Pulmonary artery endothelial cell (primary cell): ENCODE measurements at regions not wholly inside any gene's neighbourhood (a gene's known extent, or its start where the extent isn't known, plus 50 kb on each side); places are given as distances from the start of the nearest gene placed in this dataset.

Experiments used
- DNase-seq: peaks from one replicate; pipeline ENCODE4 v3.0.0-alpha.2; 2011; ENCODE audit warnings: low read depth, low spot score

DNA sequence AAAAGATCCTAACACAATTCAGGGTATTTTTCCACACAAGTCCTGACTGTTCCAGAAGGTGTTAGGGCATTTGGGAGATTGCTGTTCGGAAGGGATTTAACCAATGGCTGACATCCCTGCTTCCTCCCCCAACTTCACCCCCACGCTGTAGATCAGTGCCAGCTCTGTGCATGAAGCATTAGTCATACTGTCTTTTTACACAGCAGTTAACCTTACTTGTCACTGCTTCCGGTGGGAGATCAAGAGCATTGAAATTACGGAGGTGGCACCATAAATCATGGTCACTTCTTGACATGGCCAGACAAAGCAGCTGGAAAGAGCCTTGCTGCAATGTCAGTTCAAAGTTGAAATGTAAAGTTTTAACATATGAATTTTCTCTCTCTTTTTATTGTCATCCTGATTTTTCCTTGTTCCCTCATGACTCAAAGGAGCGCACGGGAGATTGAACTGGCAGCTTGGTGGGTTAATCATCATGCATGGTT lies 70.2 kb downstream of the HRH4 start:
- peak; percentile 4 for DNase-seq

DNA sequence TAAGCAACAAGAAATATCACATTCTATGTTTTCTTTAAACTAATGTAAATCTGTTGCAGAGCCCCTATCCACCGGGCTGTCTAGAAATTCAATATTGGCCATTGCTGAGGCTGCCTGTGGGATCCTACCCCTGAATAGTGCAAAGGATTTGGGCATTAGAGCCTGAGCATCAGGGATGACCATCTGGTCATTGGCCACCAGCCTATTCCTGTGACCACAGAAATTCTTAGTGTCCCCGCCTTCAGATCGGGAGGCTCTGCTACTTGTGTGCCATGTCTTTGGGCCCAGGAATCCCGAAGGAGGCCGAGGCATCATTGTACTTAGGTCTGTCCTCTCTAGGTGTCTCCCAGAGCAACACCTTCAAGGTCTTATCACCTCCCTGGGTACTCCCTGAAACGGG lies 73.8 kb downstream of the HRH4 start:
- no peak for DNase-seq

DNA sequence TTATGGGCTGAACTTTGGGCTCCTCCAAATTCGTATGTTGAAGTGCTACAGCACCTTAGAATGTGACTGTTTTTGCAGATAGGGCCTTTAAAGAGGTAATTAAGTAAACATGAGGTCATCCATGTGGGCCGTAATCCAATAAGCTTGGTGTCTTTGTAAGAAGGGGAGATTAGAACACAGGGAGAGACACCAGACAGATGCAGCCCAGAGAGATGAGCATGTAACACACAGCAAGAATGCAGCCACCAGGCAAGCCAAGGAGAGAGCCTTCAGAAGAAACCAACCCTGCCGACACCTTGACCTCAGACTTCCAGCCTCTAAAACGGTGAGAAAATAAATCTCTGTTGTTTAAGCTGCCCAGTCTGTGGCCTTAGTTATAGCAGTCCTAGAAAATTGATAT lies 74.3 kb downstream of the HRH4 start:
- DNase-seq = no peak

DNA sequence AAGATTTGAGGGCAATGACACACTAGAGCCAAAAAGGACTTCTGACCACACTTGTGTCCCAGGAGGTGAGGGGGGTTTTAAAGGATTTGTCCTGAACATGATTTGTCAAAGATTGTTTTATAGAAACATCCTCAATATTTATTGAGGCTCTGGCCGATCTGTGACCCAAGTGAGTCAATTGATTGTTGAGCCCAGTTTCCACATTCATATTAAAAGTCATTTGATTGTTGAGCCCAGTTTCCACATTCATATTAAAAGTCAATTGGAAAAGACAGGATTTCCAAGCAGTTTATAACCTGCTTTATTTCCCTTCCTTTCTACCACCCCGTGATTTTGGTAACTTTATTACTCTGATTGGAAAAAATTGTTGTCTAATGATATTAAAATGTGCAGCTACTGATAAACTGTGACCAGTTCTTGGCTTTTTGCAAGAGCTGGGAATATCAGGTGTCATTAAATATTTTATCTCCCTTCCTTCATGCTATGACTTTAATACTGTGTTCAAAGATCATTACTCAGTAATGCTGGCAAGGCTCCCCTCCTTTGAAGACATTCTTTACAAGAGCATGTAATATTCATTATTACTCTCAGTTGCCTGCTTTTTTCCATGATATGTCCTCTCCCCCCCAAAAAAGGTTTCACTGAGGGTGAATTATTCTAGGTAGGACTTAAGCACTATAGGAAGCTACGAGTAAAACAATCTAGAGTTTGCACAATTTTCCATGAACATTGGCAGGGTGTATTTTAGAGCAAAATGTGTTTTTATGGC lies 75.3 kb downstream of the HRH4 start:
- DNase-seq = no peak

DNA sequence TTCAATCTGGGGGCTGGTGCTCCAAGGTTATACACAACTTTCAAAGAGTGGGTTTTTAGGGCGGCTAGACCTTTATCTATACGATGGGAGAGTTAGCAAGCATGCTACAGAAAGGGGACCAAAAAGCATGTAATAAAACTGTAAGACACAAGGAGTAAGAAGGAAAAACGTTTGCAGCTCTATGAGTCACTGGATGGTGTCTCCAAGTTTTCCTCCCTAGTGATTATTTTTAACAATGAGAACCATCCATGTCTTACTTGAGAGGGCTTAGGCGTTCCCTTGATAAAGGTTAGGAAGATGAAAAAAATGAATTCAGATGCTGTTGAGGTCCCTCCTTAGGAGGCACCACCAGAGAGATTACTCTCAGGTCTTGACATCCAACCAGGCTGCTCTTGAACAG lies 75.9 kb downstream of the HRH4 start:
- DNase-seq = no peak

DNA sequence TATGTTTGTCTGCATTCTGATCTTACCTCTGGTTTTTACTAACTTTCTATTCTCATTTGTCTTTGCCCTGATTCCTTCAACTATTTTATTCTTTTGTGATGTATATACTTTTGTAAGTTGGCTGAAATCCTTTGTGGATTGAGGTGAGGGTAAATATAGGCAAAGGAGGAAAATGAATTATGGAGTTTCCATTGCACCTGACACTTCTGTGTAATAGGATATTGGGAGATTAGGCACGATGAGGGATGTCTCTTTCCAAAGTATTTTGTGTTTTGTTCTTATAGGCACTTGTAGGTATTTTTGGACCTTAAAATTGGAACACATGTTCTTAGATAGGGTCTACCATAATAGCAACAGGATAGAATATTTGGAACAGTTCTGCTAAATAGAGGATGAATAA lies 76.4 kb downstream of the HRH4 start:
- no peak for DNase-seq

DNA sequence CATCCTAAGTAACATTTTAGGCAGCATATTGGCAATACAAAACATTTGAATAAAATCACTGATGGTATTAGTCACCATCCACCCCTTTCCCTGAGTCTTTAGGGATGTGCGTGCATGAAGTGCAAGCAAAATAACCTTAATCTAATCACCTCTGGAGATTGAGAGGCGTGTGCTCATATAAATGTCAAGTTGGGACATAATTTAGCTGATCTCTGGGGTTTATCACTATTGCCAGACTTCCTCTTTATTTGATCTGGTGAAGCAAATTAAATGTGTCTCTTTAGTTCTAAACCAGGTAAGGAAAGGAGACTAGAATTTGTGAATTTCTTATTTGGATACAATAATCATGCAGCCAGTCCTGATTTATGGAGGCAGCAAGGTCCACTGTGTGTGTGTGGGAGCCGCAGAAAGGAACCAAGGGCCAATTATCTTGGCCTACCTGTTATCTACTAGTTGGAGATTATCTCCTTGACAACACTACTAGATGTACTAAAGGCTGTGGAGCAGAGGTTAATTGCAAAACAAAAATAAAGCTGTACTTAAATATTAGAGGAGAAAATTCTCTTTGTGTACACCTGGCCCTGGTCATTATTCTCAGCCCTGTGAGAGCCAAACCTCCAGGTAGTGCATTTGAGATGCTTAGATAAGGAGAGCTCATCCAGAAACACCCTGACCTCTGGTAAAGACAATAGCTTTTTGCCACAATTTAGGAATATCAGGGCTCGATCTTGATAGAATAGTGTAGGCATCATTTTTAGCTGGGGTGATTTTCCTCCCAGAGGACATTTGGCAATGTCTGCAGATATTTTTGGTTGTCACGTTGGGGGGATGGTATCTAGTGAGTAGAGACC lies 78.2 kb downstream of the HRH4 start:
- DNase-seq = no peak

DNA sequence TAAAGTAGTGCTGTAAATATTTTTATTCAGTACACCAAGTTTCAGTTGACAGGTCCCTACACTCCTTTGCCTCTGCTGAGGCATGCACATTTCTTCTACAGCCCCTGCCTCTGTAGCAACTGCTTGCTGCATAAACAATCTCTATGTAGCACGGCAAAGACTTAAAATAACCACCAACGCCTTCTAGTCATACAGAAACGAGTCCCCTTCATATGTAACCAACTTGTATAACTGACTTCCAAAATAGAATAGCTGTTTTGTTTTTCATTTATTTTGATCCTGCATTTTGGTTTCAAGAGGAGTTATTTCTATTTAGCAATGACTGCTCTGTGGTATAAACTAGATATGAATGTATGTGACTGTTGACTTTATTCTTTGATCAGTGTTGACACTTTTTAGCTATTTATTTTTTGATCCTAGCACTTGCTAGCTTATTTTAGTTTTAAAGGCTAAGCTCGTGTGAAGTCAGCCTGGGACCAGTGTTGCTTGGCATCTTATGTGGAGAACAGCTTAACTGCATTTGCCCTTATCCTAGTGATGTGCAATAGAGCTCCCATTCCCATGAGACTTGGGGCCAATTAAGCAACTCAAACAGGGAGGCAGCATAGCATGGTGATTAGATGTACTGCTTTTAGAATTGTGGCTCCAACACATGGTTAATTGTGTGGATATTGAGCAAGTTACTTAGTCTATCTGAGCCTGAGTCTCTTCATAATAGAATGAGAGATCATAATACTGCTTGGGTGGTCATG lies 79.6 kb downstream of the HRH4 start:
- DNase-seq = no peak

DNA sequence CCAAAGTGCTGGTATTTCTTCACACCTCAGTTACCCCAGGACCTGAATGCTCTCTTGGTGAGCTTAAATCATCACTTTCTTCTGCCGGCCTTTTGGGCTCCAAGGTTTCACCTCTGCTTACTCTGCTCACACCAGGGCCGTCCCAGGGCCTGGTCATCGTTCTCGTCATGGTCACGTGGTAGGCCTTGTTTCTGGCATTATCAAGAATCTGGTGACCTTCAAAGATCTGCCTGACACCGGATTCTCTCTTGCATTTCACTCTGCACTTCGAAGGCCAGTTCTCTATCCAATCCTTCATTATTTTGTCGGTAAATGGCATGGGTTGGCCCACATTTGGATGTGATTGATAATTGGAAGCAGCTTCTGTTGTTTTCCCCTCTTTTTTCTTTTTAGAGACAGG lies 80.5 kb downstream of the HRH4 start:
- DNase-seq = no peak

DNA sequence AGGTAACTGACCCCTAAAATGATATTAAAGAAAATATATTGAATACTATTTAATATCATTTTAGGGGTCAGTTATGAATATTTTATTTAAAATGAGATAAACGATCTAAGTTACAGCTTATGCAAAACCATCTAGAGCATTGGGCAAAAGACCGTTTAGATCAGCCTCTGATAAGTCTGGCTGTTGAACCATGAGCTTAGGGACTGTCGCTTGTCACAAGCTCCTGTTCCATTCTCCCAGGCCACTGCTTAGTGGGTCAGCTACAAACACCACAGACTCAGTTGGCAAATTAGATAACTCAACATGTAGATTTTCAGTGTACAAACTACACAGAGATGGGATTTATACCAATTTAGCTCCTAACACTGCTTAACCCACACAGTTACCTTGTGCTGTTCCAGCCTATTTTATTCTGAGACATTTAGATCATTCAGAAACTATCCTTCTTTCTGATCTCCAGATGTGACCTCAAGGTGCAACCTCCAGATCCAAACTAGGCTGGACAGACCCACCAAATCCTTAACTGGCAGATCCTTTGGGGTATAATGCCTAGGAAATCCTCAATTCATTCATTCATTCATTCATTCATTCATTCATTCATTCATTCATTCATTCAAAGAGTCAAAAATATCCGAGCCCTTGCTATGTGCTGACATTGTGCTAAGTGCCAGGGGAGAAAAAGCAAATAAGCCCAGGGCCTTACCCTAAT lies 82.8 kb downstream of the HRH4 start:
- DNase-seq = no peak

DNA sequence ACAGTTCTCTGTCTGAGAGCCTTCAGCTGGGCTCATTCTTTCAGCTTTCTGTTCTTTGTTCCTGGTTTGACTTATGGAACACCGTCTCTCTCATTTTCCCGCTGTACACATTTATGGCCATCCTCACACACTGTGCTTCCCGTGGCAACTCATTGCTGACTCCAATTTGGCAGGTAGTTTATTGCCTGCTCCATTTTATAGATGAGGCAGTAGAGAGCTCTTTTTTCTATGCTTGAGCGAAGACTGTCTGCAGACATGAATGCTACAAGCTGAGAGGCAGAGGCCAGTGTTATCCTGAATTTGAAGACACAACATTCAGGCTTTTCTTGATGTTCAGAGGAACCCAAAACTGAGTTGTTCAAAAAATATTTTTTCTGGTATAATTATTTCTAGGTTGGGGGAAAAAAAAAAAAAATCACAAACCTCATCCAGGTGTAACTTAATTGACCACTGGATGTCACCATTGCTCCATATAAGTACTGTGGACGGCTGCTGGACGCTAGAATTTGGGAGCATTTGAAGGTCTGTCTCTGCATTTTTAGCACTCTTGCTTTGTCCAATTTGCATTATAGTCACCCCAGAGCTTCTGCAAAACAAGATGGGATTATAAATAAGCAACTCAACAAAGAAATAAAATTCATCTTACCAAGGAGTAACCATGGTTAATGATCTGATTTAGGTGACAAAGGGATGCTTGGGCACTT lies 83.5 kb downstream of the HRH4 start:
- no peak for DNase-seq

DNA sequence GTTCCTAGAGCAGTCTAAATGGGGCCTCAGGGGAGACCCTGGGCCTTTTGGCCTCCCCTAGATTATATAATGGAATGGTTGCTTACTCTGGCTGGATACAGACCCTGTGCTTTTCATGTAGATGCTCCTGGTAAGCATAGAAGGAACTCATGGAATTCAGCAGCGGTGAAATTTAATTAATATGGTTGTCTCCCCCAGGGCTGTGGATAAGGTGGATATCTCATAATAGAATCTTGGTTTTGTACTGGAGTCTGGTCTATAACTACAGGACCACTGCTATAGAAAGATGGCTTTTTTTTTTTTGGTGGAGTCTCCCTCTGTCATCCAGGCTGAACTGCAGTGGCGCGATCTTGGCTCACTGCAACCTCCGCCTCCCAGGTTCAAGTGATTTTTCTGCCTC lies 84.5 kb downstream of the HRH4 start:
- no peak for DNase-seq

DNA sequence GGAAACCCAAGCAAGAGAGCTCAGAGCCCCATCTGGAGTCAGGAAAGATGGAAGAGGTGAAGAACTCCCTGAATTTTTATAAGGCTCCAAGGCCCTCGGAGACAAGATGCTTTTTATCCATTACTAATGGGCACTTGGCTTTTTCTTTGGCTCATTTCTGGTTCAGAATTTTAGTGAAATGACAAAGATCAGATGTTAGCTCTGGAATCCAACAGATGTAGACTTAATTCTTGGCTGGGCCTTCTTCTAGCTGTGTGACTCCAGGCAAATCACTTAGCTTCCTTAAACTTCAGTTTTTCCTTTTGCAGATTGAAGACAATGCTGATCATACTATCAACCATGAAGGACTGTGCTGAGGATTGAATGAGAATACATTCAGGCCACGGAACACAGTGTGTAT lies 85.2 kb downstream of the HRH4 start:
- DNase-seq = no peak

DNA sequence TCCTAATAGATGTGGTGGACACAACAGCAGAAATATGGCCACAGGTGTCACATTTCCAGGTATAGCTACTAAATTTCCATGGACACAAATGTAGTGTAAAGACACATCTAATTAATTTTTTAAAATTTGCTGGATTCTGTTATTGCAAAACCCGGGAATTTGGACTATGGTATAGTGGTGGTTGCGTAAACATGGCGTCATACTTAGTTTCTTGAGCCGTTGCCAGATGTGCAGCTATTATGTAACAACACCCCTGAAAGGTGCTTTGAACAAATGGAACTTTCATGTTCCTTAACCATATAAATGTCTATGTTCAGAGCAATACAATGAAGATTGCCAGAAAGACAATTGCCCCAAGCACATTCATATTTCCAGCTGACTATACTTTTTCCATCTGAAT lies 85.9 kb downstream of the HRH4 start:
- DNase-seq = no peak

DNA sequence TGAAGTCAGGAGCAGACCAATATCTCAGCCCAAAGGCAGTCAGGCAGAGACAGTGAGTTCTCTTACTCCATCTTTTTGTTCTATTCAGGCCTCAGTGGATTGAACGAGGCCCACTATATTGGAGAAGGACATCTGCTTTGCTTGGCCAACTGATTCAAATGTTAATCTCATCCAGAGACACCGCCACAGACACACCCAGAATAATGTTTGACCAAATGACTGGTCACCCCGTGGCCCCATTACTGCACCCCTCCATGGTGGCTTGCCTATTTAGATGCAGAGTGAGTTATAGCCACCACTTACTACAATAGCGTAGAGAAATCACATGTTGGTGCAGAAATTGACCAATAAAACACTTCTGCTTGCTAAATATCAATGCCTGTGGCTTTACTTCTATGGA lies 88.1 kb downstream of the HRH4 start:
- DNase-seq = no peak

DNA sequence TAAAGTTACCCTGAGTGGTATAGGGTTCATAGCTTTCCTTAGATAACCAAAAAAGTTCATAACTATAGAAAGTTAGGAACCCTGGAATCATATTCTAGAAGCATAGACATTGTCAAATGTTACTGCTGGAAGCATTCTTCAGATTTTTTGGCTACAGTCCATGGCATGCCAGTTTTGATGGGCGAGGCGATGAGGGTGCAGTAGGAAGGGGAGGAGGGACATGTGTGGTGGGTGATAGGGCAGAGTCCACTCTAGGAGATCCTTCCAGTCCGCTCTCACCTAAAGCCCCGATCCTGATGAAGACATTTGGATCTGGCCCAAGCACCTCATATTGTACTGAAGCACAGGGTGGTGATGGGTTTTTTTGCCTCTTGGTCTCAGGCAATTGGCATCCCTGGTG lies 91.8 kb downstream of the HRH4 start:
- DNase-seq = no peak

DNA sequence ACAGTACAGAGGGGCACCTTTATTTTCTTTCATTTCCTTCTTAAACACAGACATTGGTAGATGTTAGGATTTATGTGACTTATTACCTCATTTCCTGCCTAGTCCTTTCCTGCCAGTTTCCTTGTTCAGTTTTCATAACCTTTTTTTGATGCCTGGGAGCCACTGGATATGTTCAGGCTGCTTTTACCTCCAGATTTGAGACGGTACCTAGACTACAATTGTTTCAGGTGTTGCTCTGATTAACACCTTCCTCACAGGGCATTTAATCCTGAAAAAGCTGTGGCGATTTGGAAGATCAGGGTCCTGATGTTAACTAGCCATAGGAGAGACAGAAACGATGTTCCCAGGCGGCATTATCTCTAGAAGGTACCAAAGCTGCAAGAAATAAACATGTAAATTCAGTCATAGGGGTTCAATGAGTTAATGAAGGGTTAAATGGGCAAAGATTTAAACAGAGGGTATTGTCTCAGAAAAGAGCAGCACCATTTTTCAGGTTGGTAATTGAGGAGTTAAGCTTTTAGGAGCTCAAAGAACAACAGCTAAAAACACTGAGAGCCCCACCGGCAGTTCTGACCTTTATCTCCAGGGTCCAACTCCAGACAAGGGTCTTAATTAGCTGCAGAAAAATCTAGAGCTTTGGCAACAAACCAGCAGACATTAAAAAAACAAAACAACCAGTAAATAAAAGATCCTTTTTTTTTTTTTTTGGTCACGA lies 93.3 kb downstream of the HRH4 start:
- no peak for DNase-seq

DNA sequence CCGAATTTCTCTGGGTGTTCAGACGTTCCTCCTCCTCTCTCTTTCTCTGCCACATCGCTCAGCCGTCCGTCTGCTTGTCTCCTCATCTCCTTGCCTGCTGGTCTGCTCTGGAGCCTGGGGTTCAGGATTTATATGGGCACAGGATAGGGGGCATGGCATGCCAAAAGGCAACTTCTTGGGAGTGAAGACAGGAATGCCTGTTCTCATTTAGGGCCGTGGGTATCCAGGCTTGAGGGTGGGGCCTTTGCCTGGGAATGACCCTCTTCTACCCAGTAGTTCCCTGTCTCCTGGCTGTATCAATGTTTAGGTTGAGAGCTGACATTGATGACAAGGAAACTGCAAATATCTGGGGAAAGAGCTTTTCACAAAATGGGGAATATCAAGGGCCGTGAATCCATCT lies 98.0 kb downstream of the HRH4 start:
- DNase-seq = no peak

DNA sequence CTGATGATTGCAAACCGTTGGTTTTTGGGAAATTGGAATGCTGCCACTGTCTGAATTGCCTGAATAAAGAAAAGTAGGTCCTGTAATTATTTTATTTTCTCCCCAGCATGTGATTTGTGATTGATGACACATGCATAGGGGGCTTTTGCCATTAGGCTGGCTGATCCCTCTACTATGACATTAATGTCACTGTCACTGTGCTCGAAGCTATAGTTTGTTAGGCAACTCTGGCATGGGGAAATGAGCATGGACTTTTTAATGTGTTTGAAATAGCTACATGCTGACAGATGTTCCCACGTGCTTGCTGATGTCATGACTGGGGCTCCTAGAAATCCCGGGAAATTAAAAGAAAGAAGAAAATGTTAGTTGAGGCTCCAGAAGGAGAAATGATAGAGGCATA lies 99.1 kb downstream of the HRH4 start:
- DNase-seq = no peak

DNA sequence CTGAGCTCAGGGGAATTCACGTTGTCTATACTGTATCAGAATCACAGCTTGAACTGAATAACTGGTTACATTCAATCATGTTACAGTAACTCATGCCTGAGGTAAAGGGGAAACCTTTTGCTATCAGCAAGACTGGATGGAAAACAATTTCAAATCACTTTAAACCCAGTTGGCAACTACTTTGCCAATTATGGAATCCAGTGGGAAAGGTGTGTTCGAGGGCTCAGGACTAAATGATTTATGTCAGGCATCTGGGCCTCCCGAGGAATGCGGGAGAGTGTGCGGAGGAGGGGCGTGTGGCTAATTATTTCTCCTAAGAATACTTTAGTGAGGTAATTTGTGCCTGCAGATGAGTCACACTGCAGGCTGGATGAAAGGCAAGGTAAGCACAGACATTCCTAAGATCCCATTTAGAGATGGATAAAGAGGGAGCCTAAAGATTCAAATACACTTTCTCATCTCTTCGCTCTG lies 100.1 kb downstream of the HRH4 start:
- no peak for DNase-seq
